CD14-positive monocyte (primary cell): ENCODE measurements at regions not wholly inside any gene's neighbourhood (a gene's known extent, or its start where the extent isn't known, plus 50 kb on each side); places are given as distances from the start of the nearest gene placed in this dataset.

Experiments used
- DNase-seq, 3 donors: peaks; one replicate each; pipeline ENCODE4 v3.0.0-alpha.2; 2011 to 2022
- H2AFZ ChIP-seq: 2 replicates; pipeline ENCODE4 v1.6.0; 2012; ENCODE audit warnings: mild to moderate bottlenecking, low read depth, low read length, inconsistent platforms; ENCODE audit not compliant: insufficient read depth, poor library complexity, severe bottlenecking
- H3K27ac ChIP-seq, 2 donors: 1 replicate in 1 of 2; 2 replicates in 1 of 2; pipeline ENCODE4 v1.5.1; 2012 to 2013; ENCODE audit warnings: low read length in 2 of 2, control low read depth in 1 of 2, inconsistent platforms in 1 of 2, low read depth in 1 of 2, mild to moderate bottlenecking in 1 of 2
- H3K27me3 ChIP-seq, 2 donors: one replicate each; pipeline versions ENCODE4 v1.6.0 to v1.6.1; 2011 to 2013; ENCODE audit warnings: low read length in 2 of 2; ENCODE audit not compliant: control insufficient read depth in 2 of 2, insufficient read depth in 2 of 2
- H3K36me3 ChIP-seq, 2 donors: replicated peaks in 1 of 2; 1 replicate in 1 of 2; 2 replicates in 1 of 2; pipeline versions ENCODE4 v1.5.1 to v1.6.1; 2012 to 2013; ENCODE audit warnings: low read length in 2 of 2, control low read depth in 1 of 2, inconsistent platforms in 1 of 2, mild to moderate bottlenecking in 1 of 2; ENCODE audit not compliant: insufficient read depth in 2 of 2, control insufficient read depth in 1 of 2
- H3K4me1 ChIP-seq, 2 donors: 1 replicate in 1 of 2; 2 replicates in 1 of 2; pipeline versions ENCODE4 v1.5.1 to v1.6.1; 2012 to 2013; ENCODE audit warnings: low read length in 2 of 2, control low read depth in 1 of 2, inconsistent platforms in 1 of 2, mild to moderate bottlenecking in 1 of 2, moderate library complexity in 1 of 2; ENCODE audit not compliant: insufficient read depth in 2 of 2, control insufficient read depth in 1 of 2
- H3K4me2 ChIP-seq: replicated peaks from 2 replicates; pipeline ENCODE3; 2012; ENCODE audit warnings: low read length, moderate library complexity, mild to moderate bottlenecking; ENCODE audit not compliant: poor library complexity, severe bottlenecking; ENCODE audit errors: extremely low read depth
- H3K4me3 ChIP-seq, 3 experiments: fragments of 200-600 bp in 1 of 3; sonication (generic) in 1 of 3; replicated peaks in 1 of 3; 1 replicate in 2 of 3; 2 replicates in 1 of 3; pipeline ENCODE4 v1.5.1; 2011 to 2013; ENCODE audit warnings: low read length in 3 of 3, mild to moderate bottlenecking in 3 of 3, control low read depth in 2 of 3, low read depth in 2 of 3, inconsistent platforms in 1 of 3, moderate library complexity in 1 of 3
- H3K79me2 ChIP-seq: 2 replicates; pipeline ENCODE4 v1.6.0; 2012; ENCODE audit warnings: mild to moderate bottlenecking, control low read depth, inconsistent platforms, low read length, moderate library complexity; ENCODE audit not compliant: insufficient read depth
- H3K9ac ChIP-seq: 2 replicates; pipeline ENCODE4 v1.6.0; 2017; ENCODE audit warnings: low read length, mild to moderate bottlenecking; ENCODE audit not compliant: insufficient read depth, poor library complexity, severe bottlenecking
- H3K9me3 ChIP-seq, 2 donors: replicated peaks in 1 of 2; 1 replicate in 1 of 2; 2 replicates in 1 of 2; pipeline versions ENCODE4 v1.5.1 to v1.6.1; 2012 to 2013; ENCODE audit warnings: low read length in 2 of 2, control low read depth in 1 of 2; ENCODE audit not compliant: control insufficient read depth in 1 of 2, insufficient read depth in 1 of 2
- H4K20me1 ChIP-seq: 2 replicates; pipeline ENCODE4 v1.6.0; 2012; ENCODE audit warnings: mild to moderate bottlenecking, low read length, control low read depth, moderate library complexity; ENCODE audit not compliant: insufficient read depth
- H3K27ac Mint-ChIP-seq, 7 donors: one replicate each; pipeline ENCODE4 v1.8.0; 2020; ENCODE audit warnings: mild to moderate bottlenecking in 7 of 7, mixed read lengths in 7 of 7, moderate library complexity in 6 of 7, inconsistent platforms in 2 of 7
- H3K27me3 Mint-ChIP-seq, 3 donors: one replicate each; pipeline ENCODE4 v1.8.0; 2021 to 2022; ENCODE audit warnings: low read depth in 3 of 3, mild to moderate bottlenecking in 3 of 3, mixed read lengths in 3 of 3, moderate library complexity in 3 of 3, inconsistent platforms in 1 of 3
- H3K36me3 Mint-ChIP-seq, 2 donors: one replicate each; pipeline ENCODE4 v1.8.0; 2020; ENCODE audit warnings: mixed read lengths in 2 of 2, inconsistent platforms in 1 of 2, mild to moderate bottlenecking in 1 of 2
- H3K4me1 Mint-ChIP-seq: one replicate; pipeline ENCODE4 v1.8.0; 2020; ENCODE audit warnings: mild to moderate bottlenecking, mixed read lengths
- H3K4me3 Mint-ChIP-seq, 2 donors: one replicate each; pipeline ENCODE4 v1.8.0; 2020; ENCODE audit warnings: mild to moderate bottlenecking in 2 of 2, mixed read lengths in 2 of 2, moderate library complexity in 1 of 2
- H3K9me3 Mint-ChIP-seq, 7 donors: one replicate each; pipeline ENCODE4 v1.8.0; 2020 to 2022; ENCODE audit warnings: mixed read lengths in 7 of 7, mild to moderate bottlenecking in 6 of 7, moderate library complexity in 6 of 7, inconsistent platforms in 2 of 7
- WGBS: methylation state at CpG from one replicate; pipeline ENCODE4 v1.1.5; 2013; ENCODE audit warnings: missing lambda C conversion rate; ENCODE audit not compliant: insufficient coverage; 5-methylcytosine and 5-hydroxymethylcytosine counted together
- intact Hi-C, 2 donors: fragments of 100-400 bp; cut with micrococcal nuclease; formaldehyde crosslinking; loops; one replicate each; pipeline versions ENCODE4 v1.15.0 to v1.15.1; 2023
- TF ChIP-seq, protein P1 (sequence below): fragments of 200-600 bp; IDR thresholded peaks from one replicate; pipeline ENCODE4 v1.8.0; 2022; ENCODE audit warnings: antibody characterized with exemption, mild to moderate bottlenecking

DNA sequence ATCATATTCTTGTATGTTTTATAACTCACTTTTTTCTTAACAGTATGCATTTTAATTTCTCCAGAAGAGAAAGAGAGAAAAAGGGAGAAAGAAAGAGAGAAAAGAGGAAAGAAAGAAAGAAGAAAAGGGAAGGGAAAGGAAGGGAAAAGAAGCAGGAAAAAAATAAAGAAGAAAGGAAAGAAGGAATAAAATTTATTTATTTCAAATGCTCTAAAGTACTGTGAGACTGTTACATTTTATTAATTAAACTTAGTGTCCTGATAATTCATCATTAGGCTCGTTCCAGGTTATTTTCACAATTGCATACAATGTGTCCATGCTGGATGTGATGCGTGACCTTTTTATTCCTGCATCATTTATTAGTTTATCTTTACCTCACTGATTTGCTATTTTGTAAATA, 1023.4 kb upstream of the KLHL29 start:
- H3K27ac ChIP-seq, result no peak overlapping the region
- TF ChIP-seq, protein P1, sequence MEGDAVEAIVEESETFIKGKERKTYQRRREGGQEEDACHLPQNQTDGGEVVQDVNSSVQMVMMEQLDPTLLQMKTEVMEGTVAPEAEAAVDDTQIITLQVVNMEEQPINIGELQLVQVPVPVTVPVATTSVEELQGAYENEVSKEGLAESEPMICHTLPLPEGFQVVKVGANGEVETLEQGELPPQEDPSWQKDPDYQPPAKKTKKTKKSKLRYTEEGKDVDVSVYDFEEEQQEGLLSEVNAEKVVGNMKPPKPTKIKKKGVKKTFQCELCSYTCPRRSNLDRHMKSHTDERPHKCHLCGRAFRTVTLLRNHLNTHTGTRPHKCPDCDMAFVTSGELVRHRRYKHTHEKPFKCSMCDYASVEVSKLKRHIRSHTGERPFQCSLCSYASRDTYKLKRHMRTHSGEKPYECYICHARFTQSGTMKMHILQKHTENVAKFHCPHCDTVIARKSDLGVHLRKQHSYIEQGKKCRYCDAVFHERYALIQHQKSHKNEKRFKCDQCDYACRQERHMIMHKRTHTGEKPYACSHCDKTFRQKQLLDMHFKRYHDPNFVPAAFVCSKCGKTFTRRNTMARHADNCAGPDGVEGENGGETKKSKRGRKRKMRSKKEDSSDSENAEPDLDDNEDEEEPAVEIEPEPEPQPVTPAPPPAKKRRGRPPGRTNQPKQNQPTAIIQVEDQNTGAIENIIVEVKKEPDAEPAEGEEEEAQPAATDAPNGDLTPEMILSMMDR, result no peak
- no peaks in the 10 kb centered on the region for H3K36me3 Mint-ChIP-seq
- no peaks in the 10 kb centered on the region for H3K9me3 ChIP-seq
- peaks cover 0 to 4% (median 0%) of the 10 kb centered on the region in 3 donors for H3K27me3 Mint-ChIP-seq
- no peak overlapping the region for H3K9ac ChIP-seq
- WGBS, result no CpG with 5 or more reads among the region's 2 CpGs
- H2AFZ ChIP-seq, result no peak overlapping the region
- H3K4me1 Mint-ChIP-seq, result no peaks in the 10 kb centered on the region
- no peak overlapping the region for H3K27ac Mint-ChIP-seq
- H3K4me3 ChIP-seq, result no peak overlapping the region
- DNase-seq, result no peak
- no peak overlapping the region for H3K4me3 Mint-ChIP-seq
- H3K36me3 ChIP-seq, result no peaks in the 10 kb centered on the region
- H3K27me3 ChIP-seq, result no peaks in the 10 kb centered on the region
- peaks cover 0 to 6% (median 0%) of the 10 kb centered on the region in 7 donors for H3K9me3 Mint-ChIP-seq
- H3K4me1 ChIP-seq, result no peaks in the 10 kb centered on the region
- H3K79me2 ChIP-seq, result no peaks in the 10 kb centered on the region
- H4K20me1 ChIP-seq, result no peaks in the 10 kb centered on the region
- intact Hi-C loops, result no loop called here
- no peak overlapping the region for H3K4me2 ChIP-seq

DNA sequence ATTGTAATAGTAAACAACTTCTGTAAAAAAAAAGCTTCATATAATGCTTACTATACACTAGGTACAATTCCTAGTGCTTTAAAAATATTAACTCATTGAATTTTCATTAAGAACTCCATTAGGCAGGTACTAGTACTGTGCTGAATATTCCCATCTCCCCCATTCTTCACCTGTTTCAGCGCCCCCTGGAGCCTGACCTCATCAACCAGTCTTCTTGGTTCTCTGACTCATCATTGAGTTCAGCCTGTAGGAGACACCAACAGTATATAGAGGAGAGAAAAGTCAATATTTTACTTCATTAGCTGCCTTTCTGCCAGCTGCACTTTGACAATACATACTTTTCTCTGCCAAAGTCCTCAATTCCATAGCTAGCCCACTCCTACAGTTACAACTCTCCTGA, 1009.9 kb upstream of the KLHL29 start:
- H4K20me1 ChIP-seq, result no peaks in the 10 kb centered on the region
- no peak overlapping the region for H2AFZ ChIP-seq
- H3K9me3 Mint-ChIP-seq, result no peaks in the 10 kb centered on the region
- H3K27ac Mint-ChIP-seq, result no peak overlapping the region
- no peaks in the 10 kb centered on the region for H3K4me1 Mint-ChIP-seq
- DNase-seq, result no peak
- no peaks in the 10 kb centered on the region for H3K27me3 ChIP-seq
- no peaks in the 10 kb centered on the region for H3K9me3 ChIP-seq
- TF ChIP-seq, protein P1, result no peak
- no peak overlapping the region for H3K4me3 ChIP-seq
- intact Hi-C loops, result no loop called here
- no peaks in the 10 kb centered on the region for H3K36me3 ChIP-seq
- H3K27me3 Mint-ChIP-seq, result no peaks in the 10 kb centered on the region
- H3K79me2 ChIP-seq, result no peaks in the 10 kb centered on the region
- no peak overlapping the region for H3K27ac ChIP-seq
- no peak overlapping the region for H3K4me2 ChIP-seq
- H3K36me3 Mint-ChIP-seq, result no peaks in the 10 kb centered on the region
- no CpG with 5 or more reads among the region's 1 CpG for WGBS
- no peak overlapping the region for H3K4me3 Mint-ChIP-seq
- no peaks in the 10 kb centered on the region for H3K4me1 ChIP-seq
- no peak overlapping the region for H3K9ac ChIP-seq
